NCI-H510A treated with DMSO at 0.1 percent for 48 hours (cell line): ENCODE measurements at regions not wholly inside any gene's neighbourhood (a gene's known extent, or its start where the extent isn't known, plus 50 kb on each side); places are given as distances from the start of the nearest gene placed in this dataset.

Source experiments
- DNase-seq: peaks from one replicate; lab custom pipeline; 2025; lab: John Stamatoyannopoulos, UW

- no peak for DNase-seq
These were observed 481.9 kb downstream of the CDH2 start for GRCh38 chr18:27695052-27695451.

GRCh38 chr18:27688581-27688980 is 488.3 kb downstream of the CDH2 start:
- no peak for DNase-seq

DNA sequence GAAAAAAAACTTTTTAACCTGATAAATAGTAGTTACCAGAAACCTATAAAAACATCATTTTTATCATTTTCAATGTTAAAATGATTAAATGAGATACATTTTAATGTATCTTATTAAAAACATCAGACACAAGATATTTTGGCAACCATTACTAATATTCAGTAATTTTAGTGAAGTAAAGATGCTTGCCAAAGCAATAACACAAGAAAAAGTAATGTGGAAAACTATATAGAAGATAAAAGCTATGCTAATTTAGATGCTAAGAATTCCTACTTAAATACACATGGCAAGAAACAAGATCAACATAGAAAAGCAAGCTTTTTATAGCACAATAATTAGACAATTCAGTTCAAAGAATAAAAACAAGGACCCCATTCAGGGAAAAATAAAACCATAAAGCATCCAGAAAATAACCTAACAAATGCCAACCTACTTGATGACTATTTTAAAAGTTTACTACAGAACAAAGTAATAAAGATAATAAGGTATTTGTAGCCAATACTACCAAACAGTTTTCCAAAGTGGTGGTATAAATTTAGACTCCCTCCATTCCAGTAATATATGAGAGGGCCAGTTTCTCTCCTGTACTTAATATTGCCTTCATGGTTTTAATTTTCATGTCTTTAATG is 489.5 kb downstream of the CDH2 start:
- no peak for DNase-seq

DNA sequence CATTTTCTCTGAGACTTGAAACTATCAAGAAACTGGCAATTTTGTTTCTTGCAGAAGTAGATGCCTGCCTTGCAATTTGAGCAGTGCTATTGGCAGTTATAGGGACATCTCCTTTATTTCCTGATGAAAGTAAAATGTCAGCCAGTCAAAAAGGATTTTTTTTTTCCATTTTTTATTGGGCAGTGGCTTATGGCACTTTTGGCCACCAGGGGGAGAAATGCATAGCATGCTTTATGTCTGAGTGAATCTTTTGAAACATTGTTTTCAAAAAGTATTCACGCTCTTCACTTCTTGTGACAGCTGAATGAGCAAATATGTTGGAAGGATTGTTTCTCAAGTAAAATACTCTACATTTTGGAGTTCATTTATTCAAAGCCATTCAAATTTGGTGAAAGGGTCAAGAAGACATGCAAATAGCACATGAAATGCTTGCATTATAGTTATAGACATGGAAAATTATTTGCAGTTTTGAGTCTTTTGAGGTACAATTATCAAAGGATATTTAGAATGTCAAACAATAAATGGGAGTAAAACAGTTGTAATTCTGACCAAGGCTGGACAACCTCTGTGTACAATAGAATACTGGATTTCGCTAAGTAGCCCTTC is 491.0 kb downstream of the CDH2 start:
- DNase-seq: peak; percentile 38

DNA sequence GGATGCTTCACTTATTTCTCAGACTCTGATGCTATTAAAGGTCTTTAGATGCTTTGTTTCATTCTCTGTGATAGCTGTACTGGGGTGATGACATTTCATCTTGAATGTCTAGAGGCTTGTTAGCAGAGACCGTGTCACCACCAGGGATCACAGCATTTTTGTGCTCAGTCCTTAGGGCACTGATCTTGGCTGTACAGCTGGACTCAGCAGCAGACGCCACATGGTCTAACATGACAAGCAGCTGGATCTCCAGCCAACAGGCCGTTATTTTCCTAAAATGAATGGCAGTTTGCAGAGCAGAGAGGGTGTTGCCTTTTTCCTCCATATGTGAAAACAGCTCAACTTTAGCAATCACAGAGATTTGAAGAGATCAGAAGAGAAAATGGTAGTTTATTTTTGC is 491.8 kb downstream of the CDH2 start:
- no peak for DNase-seq

DNA sequence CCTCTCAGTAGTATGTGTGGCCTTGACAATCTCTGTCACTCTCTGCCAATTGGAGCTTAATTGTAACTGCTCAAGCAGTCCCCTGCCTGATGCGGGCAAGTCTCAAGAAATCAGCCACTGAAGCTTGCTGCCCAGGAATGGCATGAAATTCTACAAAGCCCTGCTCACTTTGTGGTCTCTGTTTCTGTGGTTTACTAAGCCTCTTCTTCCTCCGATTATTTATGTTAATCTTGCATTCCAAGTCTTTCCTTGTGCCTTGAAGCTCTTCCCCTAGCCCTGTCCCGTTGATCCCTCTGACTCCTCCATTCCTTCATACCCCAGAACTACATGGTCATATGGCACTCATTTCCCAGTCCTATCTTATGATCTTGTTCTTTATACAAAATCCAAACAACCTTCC is 489.3 kb upstream of the CHST9 start:
- no peak for DNase-seq

DNA sequence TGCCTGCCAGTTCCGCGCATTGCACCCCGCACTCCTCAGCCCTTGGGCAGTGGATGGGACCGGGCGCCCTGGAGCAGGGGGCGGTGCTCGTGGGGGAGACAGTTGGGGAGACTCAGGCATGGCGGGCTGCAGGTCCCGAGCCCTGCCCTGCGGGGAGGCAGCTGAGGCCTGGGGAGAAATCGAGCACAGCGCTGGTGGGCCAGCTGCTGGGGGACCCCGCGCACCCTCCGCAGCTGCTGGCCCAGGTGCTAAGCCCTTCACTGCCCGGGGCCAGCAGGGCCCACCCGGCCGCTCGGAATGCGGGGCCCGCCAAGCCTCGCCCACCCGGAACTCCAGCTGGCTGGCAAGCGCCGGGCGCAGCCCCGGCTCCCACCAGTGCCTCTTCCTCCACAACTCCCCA is 488.8 kb upstream of the CHST9 start:
- no peak for DNase-seq

- DNase-seq: no peak
These were observed 483.1 kb upstream of the CHST9 start for GRCh38 chr18:27668158-27668557.

GRCh38 chr18:27667064-27667463 is 482.0 kb upstream of the CHST9 start:
- DNase-seq: no peak

GRCh38 chr18:27666016-27666415 is 480.9 kb upstream of the CHST9 start:
- no peak for DNase-seq

GRCh38 chr18:27665264-27665799 is 480.2 kb upstream of the CHST9 start:
- DNase-seq: no peak

GRCh38 chr18:27662949-27663348 is 477.8 kb upstream of the CHST9 start:
- DNase-seq: no peak

DNA sequence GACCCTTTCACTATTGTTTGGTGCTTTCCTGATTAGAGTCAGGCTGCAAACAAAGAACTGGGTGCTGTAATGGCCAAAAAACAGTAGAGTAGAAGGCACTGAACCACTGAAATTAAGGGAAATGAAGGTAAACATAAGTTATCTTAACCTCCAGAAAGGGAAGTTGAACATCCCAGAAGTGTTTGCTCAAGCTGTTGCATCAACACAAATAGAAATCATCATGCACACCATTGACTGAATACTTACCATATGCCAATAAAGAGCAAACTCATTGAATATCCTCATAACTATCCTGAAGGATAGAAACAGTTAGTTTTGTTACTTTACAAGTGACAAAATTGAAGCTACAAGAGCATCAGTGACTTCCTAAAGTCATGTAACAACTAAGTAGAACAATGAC is 477.4 kb upstream of the CHST9 start:
- no peak for DNase-seq

GRCh38 chr18:27661320-27662018 is 476.4 kb upstream of the CHST9 start:
- peak; percentile 34 for DNase-seq

GRCh38 chr18:27656905-27657304 is 471.8 kb upstream of the CHST9 start:
- no peak for DNase-seq

- no peak for DNase-seq
These were observed 471.2 kb upstream of the CHST9 start for GRCh38 chr18:27656167-27656778.

GRCh38 chr18:27653247-27653646 is 468.1 kb upstream of the CHST9 start:
- DNase-seq: no peak

- DNase-seq: no peak
These were observed 467.5 kb upstream of the CHST9 start for GRCh38 chr18:27652480-27653121.

DNA sequence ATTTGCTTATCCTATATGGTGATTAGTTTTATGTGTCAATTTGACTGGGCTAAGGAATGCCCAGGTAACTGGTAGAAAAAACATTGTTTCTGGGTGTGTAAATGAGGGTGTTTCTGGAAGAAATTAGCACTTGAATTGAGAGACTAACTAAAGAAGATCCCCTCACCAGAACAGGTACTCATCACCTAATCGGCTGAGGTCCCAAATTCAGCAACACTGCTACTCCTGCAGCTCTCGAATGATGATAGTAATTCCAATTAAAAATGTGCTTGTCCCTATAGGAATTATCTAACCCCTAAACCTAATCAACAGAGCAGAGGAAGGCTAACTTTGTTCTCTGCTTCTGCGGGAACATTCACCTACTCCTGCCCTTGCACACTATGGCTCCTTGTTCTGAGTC is 464.5 kb upstream of the CHST9 start:
- no peak for DNase-seq

DNA sequence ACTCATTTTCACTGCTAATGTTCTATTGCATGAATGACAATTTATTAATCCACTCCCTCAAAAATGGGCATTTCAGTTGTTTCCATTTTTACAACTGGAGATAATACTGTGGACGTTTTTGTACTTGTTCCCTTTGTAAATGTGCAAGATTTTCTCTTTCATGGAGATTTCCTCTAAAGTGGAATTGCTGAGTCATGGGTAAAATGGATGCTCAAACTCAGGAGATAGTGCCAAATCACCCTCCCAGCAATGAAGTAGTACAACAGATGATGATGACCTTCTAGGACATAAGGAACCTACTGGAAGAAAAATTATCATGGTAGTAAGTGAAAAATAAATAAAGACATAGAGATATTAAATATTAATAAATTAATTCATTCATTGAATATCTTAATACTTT is 460.8 kb upstream of the CHST9 start:
- DNase-seq: no peak

GRCh38 chr18:27636576-27637085 is 451.5 kb upstream of the CHST9 start:
- DNase-seq: no peak

DNA sequence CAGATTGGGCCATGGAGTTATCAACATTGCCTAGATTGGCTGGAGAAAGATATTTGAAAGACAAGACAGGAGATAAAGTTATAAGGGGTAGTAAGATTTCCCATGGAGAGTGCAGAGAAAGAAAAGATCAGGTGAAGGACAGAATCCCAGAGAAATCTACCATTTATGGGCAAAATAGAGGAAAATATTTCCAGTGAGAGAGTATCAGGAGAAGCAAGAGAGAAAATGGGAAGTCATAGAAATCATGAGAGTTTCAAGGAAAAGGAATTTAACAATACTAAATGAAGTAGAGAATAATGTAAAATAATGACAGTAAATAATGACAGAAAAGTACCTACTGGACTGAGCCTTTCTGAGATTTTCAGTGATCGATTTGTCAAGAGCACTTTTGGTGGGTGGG is 447.6 kb upstream of the CHST9 start:
- no peak for DNase-seq
